ENCODE measurements at regions not wholly inside any gene's neighbourhood (a gene's known extent, or its start where the extent isn't known, plus 50 kb on each side); places are given as distances from the start of the nearest gene placed in this dataset.

- no peak for TF ChIP-seq CTCF (IDR thresholded peaks at IDR 0.05; ENCODE audit: borderline replicate concordance, extremely low read depth, low read length, poor library complexity, severe bottlenecking)
- no peak for TF ChIP-seq EZH2 (IDR thresholded peaks at IDR 0.05; ENCODE audit: borderline replicate concordance, low read depth, low read length, severe bottlenecking)
These were observed 202.7 kb upstream of the DAAM1 start for GRCh38 chr14:58985786-58986185.

All from DND-41 (cell line).